Cardiac muscle cell (in vitro differentiated cells and primary cell): ENCODE measurements at regions not wholly inside any gene's neighbourhood (a gene's known extent, or its start where the extent isn't known, plus 50 kb on each side); places are given as distances from the start of the nearest gene placed in this dataset.
"Not testable (repeated sequence)": the region's sequence is repeated elsewhere in the genome, so short reads cannot be mapped to it uniquely, and the experiment has no call there.

Experiments
- DNase-seq, 2 donors: peaks; one replicate each; pipeline versions ENCODE4 v3.0.0 to v3.0.0-alpha.2; 2010 to 2017; ENCODE audit warnings: low read depth in 1 of 2, low spot score in 1 of 2
- H3K27ac ChIP-seq: fragments of 200-600 bp; sonication (generic); 2 replicates; pipeline ENCODE4 v1.5.1; 2016
- H3K27me3 ChIP-seq: fragments of 200-600 bp; sonication (generic); 2 replicates; pipeline ENCODE4 v1.6.0; 2016; ENCODE audit warnings: control low read depth
- H3K36me3 ChIP-seq: fragments of 200-600 bp; sonication (generic); 2 replicates; pipeline ENCODE4 v1.5.1; 2016; ENCODE audit warnings: control low read depth
- H3K4me1 ChIP-seq: fragments of 200-600 bp; sonication (generic); 2 replicates; pipeline ENCODE4 v1.8.1; 2017; ENCODE audit warnings: low read depth, mild to moderate bottlenecking, mixed run types
- H3K4me3 ChIP-seq: fragments of 200-600 bp; sonication (generic); 2 replicates; pipeline ENCODE4 v1.5.1; 2016; ENCODE audit warnings: mild to moderate bottlenecking
- H3K9me3 ChIP-seq: fragments of 200-600 bp; sonication (generic); 2 replicates; pipeline ENCODE4 v1.5.1; 2017; ENCODE audit warnings: low read depth, mild to moderate bottlenecking, control low read depth
- CTCF ChIP-seq: IDR thresholded peaks from 2 replicates; pipeline ENCODE4 v1.5.1; 2012; ENCODE audit warnings: low read depth, mild to moderate bottlenecking, low read length

GRCh38 chr19:40940771-40941170 lies 50.3 kb upstream of the CYP2B6 start:
- not testable (repeated sequence) for H3K27me3 ChIP-seq, H3K9me3 ChIP-seq, DNase-seq, H3K36me3 ChIP-seq, H3K27ac ChIP-seq, H3K4me1 ChIP-seq, H3K4me3 ChIP-seq

- not testable (repeated sequence) for H3K4me3 ChIP-seq, H3K36me3 ChIP-seq, H3K4me1 ChIP-seq, H3K27ac ChIP-seq, H3K9me3 ChIP-seq, DNase-seq, H3K27me3 ChIP-seq
These were observed 53.1 kb upstream of the CYP2B6 start for GRCh38 chr19:40938007-40938406.

GRCh38 chr19:40936755-40937154 lies 54.3 kb upstream of the CYP2B6 start:
- no peak for TF ChIP-seq CTCF
- H3K36me3 ChIP-seq: no peaks in the 10 kb centered on the region
- H3K4me3 ChIP-seq: no peak overlapping the region
- no peaks in the 10 kb centered on the region for H3K4me1 ChIP-seq
- no peaks in the 10 kb centered on the region for H3K27me3 ChIP-seq
- DNase-seq: no peak
- H3K9me3 ChIP-seq: no peaks in the 10 kb centered on the region
- H3K27ac ChIP-seq: no peak overlapping the region

- no peak overlapping the region for H3K4me3 ChIP-seq
- DNase-seq: peak in 1 of 2 donors; percentile 30
These were observed 51.0 kb upstream of the CYP2A7 start for GRCh38 chr19:40933025-40933424.

GRCh38 chr19:40932008-40932959 lies 50.3 kb upstream of the CYP2A7 start:
- Histone ChIP-seq H3K9me3 (no peaks in the 10 kb centered on the region), H3K4me3 (no peak overlapping the region), H3K27me3 (no peaks in the 10 kb centered on the region), H3K4me1 (peaks cover 8% of the 10 kb centered on the region), H3K27ac (no peak overlapping the region), H3K36me3 (no peaks in the 10 kb centered on the region)
- no peak for TF ChIP-seq CTCF
- no peak for DNase-seq

More at GRCh38 chr19:40933025-40933424, 51.0 kb upstream of the CYP2A7 start:
- no peaks in the 10 kb centered on the region for H3K36me3 ChIP-seq
- peak; percentile 17 for TF ChIP-seq CTCF
- H3K4me1 ChIP-seq: peaks cover 8% of the 10 kb centered on the region
- no peak overlapping the region for H3K27ac ChIP-seq
- H3K27me3 ChIP-seq: no peaks in the 10 kb centered on the region
- H3K9me3 ChIP-seq: no peaks in the 10 kb centered on the region
